H1 (cell line): ENCODE measurements at regions not wholly inside any gene's neighbourhood (a gene's known extent, or its start where the extent isn't known, plus 50 kb on each side); places are given as distances from the start of the nearest gene placed in this dataset.

Experiments
- CTCF ChIA-PET: fragments of 300-600 bp; sonication (Branson Sonifier 250); formaldehyde crosslinking; loops from one replicate; lab custom pipeline; 2021; ENCODE audit not compliant: partially characterized antibody; lab: Charles Lee
- POLR2A ChIA-PET: fragments of 300-600 bp; sonication (Branson Sonifier 250); formaldehyde crosslinking; loops from one replicate; lab custom pipeline; 2021; ENCODE audit warnings: inconsistent platforms; ENCODE audit not compliant: partially characterized antibody; lab: Charles Lee
- DNase-seq, 2 experiments: peaks; one replicate each; pipeline versions ENCODE4 v3.0.0 to v3.0.0-alpha.2; 2010 to 2022; ENCODE audit warnings: low spot score in 2 of 2, low read depth in 1 of 2, mixed read lengths in 1 of 2
- FAIRE-seq: peaks from 2 replicates; lab custom pipeline; 2011; peaks lifted over from hg19 to GRCh38; lab: Jason Lieb, UNC
- H2AFZ ChIP-seq: 2 replicates; pipeline ENCODE4 v1.8.1; 2012; ENCODE audit warnings: low read length, inconsistent platforms
- H2AK5ac ChIP-seq: 2 replicates; pipeline ENCODE4 v1.6.1; 2013; ENCODE audit warnings: low read depth, low read length
- H2BK120ac ChIP-seq: replicated peaks from 2 replicates; pipeline ENCODE3; 2013; ENCODE audit warnings: low read depth, low read length, inconsistent platforms
- H2BK12ac ChIP-seq: 2 replicates; pipeline ENCODE4 v1.6.1; 2013; ENCODE audit warnings: low read depth, low read length
- H2BK15ac ChIP-seq: 2 replicates; pipeline ENCODE4 v1.6.1; 2013; ENCODE audit warnings: low read length
- H2BK20ac ChIP-seq: 2 replicates; pipeline ENCODE4 v1.6.1; 2013; ENCODE audit warnings: low read length
- H2BK5ac ChIP-seq: 2 replicates; pipeline ENCODE4 v1.6.1; 2013; ENCODE audit warnings: low read depth, low read length
- H3K14ac ChIP-seq: 2 replicates; pipeline ENCODE4 v1.6.1; 2013; ENCODE audit warnings: inconsistent platforms; ENCODE audit not compliant: insufficient read length
- H3K18ac ChIP-seq: 2 replicates; pipeline ENCODE4 v1.6.1; 2013; ENCODE audit warnings: low read length; ENCODE audit errors: extremely low read depth
- H3K23ac ChIP-seq: 2 replicates; pipeline ENCODE4 v1.6.1; 2013; ENCODE audit warnings: inconsistent platforms; ENCODE audit not compliant: insufficient read length
- H3K23me2 ChIP-seq: 2 replicates; pipeline ENCODE4 v1.6.1; 2013; ENCODE audit warnings: low read depth, low read length
- H3K27ac ChIP-seq: 2 replicates; pipeline ENCODE4 v1.6.1; 2011; ENCODE audit warnings: low read depth, low read length, inconsistent platforms
- H3K27me3 ChIP-seq, 4 experiments: replicated peaks in 1 of 4; 1 replicate in 1 of 4; 2 replicates in 3 of 4; pipeline versions ENCODE4 v1.6.1 to v1.8.1; 2011 to 2013; ENCODE audit warnings: low read length in 3 of 4, mild to moderate bottlenecking in 3 of 4, inconsistent platforms in 2 of 4, mixed read lengths in 2 of 4, moderate library complexity in 1 of 4; ENCODE audit not compliant: control insufficient read depth in 3 of 4, insufficient read depth in 3 of 4; ENCODE audit errors: extremely low read depth in 1 of 4
- H3K36me3 ChIP-seq, 4 experiments: 2 replicates each; pipeline versions ENCODE4 v1.6.1 to v1.8.1; 2011 to 2013; ENCODE audit warnings: mild to moderate bottlenecking in 4 of 4, low read length in 3 of 4, moderate library complexity in 2 of 4, control low read depth in 1 of 4, inconsistent platforms in 1 of 4; ENCODE audit not compliant: insufficient read depth in 4 of 4, control insufficient read depth in 2 of 4
- H3K4ac ChIP-seq: replicated peaks from 2 replicates; pipeline ENCODE3; 2013; ENCODE audit warnings: low read length, low read depth, mixed read lengths, inconsistent platforms; ENCODE audit not compliant: insufficient read length
- H3K4me1 ChIP-seq, 4 experiments: replicated peaks in 1 of 4; 1 replicate in 1 of 4; 2 replicates in 3 of 4; pipeline versions ENCODE4 v1.6.1 to v1.8.1; 2011 to 2013; ENCODE audit warnings: low read length in 3 of 4, inconsistent platforms in 2 of 4, mixed read lengths in 1 of 4; ENCODE audit not compliant: insufficient read depth in 4 of 4, control insufficient read depth in 3 of 4
- H3K4me2 ChIP-seq, 2 experiments: 2 replicates each; pipeline versions ENCODE4 v1.6.1 to v1.8.1; 2011 to 2013; ENCODE audit warnings: low read depth in 2 of 2, low read length in 2 of 2, control low read depth in 1 of 2, inconsistent platforms in 1 of 2, mild to moderate bottlenecking in 1 of 2; ENCODE audit not compliant: insufficient read depth in 1 of 2
- H3K4me3 ChIP-seq, 4 experiments: fragments of 200-600, 300-600 bp in 1 of 4; sonication (generic), shearing (Covaris generic), sonication (Bioruptor Twin) in 1 of 4; 2 replicates each; pipeline versions ENCODE4 v1.5.1 to v1.8.1; 2011 to 2016; ENCODE audit warnings: low read length in 4 of 4, low read depth in 3 of 4, control low read depth in 2 of 4, inconsistent platforms in 2 of 4, mild to moderate bottlenecking in 2 of 4, mixed read lengths in 1 of 4, moderate library complexity in 1 of 4; ENCODE audit not compliant: insufficient read depth in 2 of 4; ENCODE audit errors: extremely low read depth in 1 of 4
- H3K56ac ChIP-seq: replicated peaks from 2 replicates; pipeline ENCODE3; 2013; ENCODE audit warnings: low read depth, mild to moderate bottlenecking, mixed read lengths, low read length, inconsistent platforms; ENCODE audit not compliant: insufficient read length
- H3K79me1 ChIP-seq: 2 replicates; pipeline ENCODE4 v1.6.1; 2013; ENCODE audit warnings: low read depth, low read length, control low read depth
- H3K79me2 ChIP-seq, 2 experiments: 2 replicates each; pipeline versions ENCODE4 v1.6.1 to v1.8.1; 2012 to 2013; ENCODE audit warnings: low read length in 2 of 2, mild to moderate bottlenecking in 2 of 2, inconsistent platforms in 1 of 2; ENCODE audit not compliant: insufficient read depth in 2 of 2, control insufficient read depth in 1 of 2
- H3K9ac ChIP-seq, 4 experiments: replicated peaks in 1 of 4; 1 replicate in 1 of 4; 2 replicates in 3 of 4; pipeline versions ENCODE4 v1.6.1 to v1.8.1; 2011 to 2013; ENCODE audit warnings: low read depth in 3 of 4, low read length in 3 of 4, control low read depth in 2 of 4, mild to moderate bottlenecking in 2 of 4, moderate library complexity in 2 of 4, inconsistent platforms in 1 of 4; ENCODE audit errors: extremely low read depth in 1 of 4
- H3K9me3 ChIP-seq, 2 experiments: 2 replicates each; pipeline versions ENCODE4 v1.6.1 to v1.8.1; 2012 to 2013; ENCODE audit warnings: mild to moderate bottlenecking in 2 of 2, moderate library complexity in 2 of 2, control low read depth in 1 of 2, inconsistent platforms in 1 of 2, low read depth in 1 of 2, low read length in 1 of 2, mixed read lengths in 1 of 2; ENCODE audit not compliant: insufficient read depth in 2 of 2
- H4K20me1 ChIP-seq, 2 experiments: replicated peaks in 1 of 2; 2 replicates each; pipeline versions ENCODE3 to v1.8.1; 2011 to 2013; ENCODE audit warnings: inconsistent platforms in 2 of 2, low read length in 2 of 2, mild to moderate bottlenecking in 1 of 2; ENCODE audit not compliant: insufficient read depth in 2 of 2, control insufficient read depth in 1 of 2
- H4K5ac ChIP-seq: 2 replicates; pipeline ENCODE4 v1.6.1; 2013; ENCODE audit warnings: low read length, low read depth, mixed read lengths, inconsistent platforms; ENCODE audit not compliant: insufficient read length
- H4K8ac ChIP-seq: 2 replicates; pipeline ENCODE4 v1.8.0; 2013; ENCODE audit warnings: mild to moderate bottlenecking, moderate library complexity, low read length, inconsistent platforms; ENCODE audit not compliant: insufficient read depth; ENCODE audit errors: extremely low read depth
- H4K91ac ChIP-seq: replicated peaks from 2 replicates; pipeline ENCODE3; 2013; ENCODE audit warnings: low read length, mixed read lengths, inconsistent platforms; ENCODE audit not compliant: insufficient read length
- CBX5 ChIP-seq: fragments of 300-800, 300-1000 bp; sonication (generic); IDR thresholded peaks from 2 replicates; pipeline ENCODE4 v1.7.1; 2016; ENCODE audit warnings: antibody characterized with exemption, low read length, low read depth
- CBX8 ChIP-seq: fragments of 300-800, 300-1000 bp; sonication (generic); IDR thresholded peaks from 2 replicates; pipeline ENCODE4 v1.7.1; 2016; ENCODE audit warnings: low read depth, low read length, borderline replicate concordance
- CHD1 ChIP-seq: IDR thresholded peaks from 2 replicates; pipeline ENCODE4 v1.6.1; 2012; ENCODE audit warnings: low read depth, low read length, improper control_type of control experiment
- CREB1 ChIP-seq: IDR thresholded peaks from 2 replicates; pipeline ENCODE4 v1.6.1; 2012; ENCODE audit warnings: inconsistent platforms
- CTBP2 ChIP-seq: IDR thresholded peaks from 2 replicates; pipeline ENCODE4 v1.7.0; 2011; ENCODE audit warnings: borderline replicate concordance, mild to moderate bottlenecking, moderate library complexity, mixed read lengths, low read length; ENCODE audit not compliant: insufficient read depth, insufficient read length
- EP300 ChIP-seq, 2 experiments: IDR thresholded peaks; 1 replicate in 1 of 2; 2 replicates in 1 of 2; pipeline ENCODE4 v1.6.1; 2011 to 2012; ENCODE audit warnings: low read depth in 2 of 2, low read length in 2 of 2, mild to moderate bottlenecking in 2 of 2, borderline replicate concordance in 1 of 2, inconsistent platforms in 1 of 2, moderate library complexity in 1 of 2
- EZH2 ChIP-seq: fragments of 200-600 bp; sonication (generic); IDR thresholded peaks from 2 replicates; pipeline ENCODE4 v1.7.1; 2012; ENCODE audit warnings: low read depth, mild to moderate bottlenecking, moderate library complexity, low read length, inconsistent platforms; ENCODE audit not compliant: severe bottlenecking
- HDAC6 ChIP-seq: IDR thresholded peaks from one replicate; pipeline ENCODE4 v1.7.1; 2012; ENCODE audit warnings: low read depth, mild to moderate bottlenecking, inconsistent platforms, low read length, moderate library complexity
- MAFK ChIP-seq: IDR thresholded peaks from 2 replicates; pipeline ENCODE4 v1.6.1; 2012; ENCODE audit warnings: low read depth, mild to moderate bottlenecking, improper control_type of control experiment, low read length
- POU5F1 ChIP-seq: IDR thresholded peaks from 2 replicates; pipeline ENCODE4 v1.6.1; 2011; ENCODE audit warnings: low read depth, mild to moderate bottlenecking, low read length, moderate library complexity
- RBBP5 ChIP-seq: IDR thresholded peaks from 2 replicates; pipeline ENCODE4 v1.7.1; 2012; ENCODE audit warnings: low read depth, mild to moderate bottlenecking, inconsistent platforms, low read length, moderate library complexity, borderline replicate concordance
- SAP30 ChIP-seq: fragments of 300-600 bp; sonication (generic); IDR thresholded peaks from 2 replicates; pipeline ENCODE4 v1.7.1; 2012; ENCODE audit warnings: low read length, moderate library complexity, mild to moderate bottlenecking, inconsistent platforms; ENCODE audit not compliant: insufficient read depth, insufficient replicate concordance
- SP1 ChIP-seq: IDR thresholded peaks from 2 replicates; pipeline ENCODE4 v1.6.1; 2011; ENCODE audit warnings: low read depth, low read length
- TAF7 ChIP-seq: optimal IDR thresholded peaks from 2 replicates; pipeline ENCODE3; 2011; ENCODE audit warnings: low read depth, mild to moderate bottlenecking, inconsistent platforms, low read length, moderate library complexity, borderline replicate concordance
- TF ChIP-seq, protein P1 (sequence below): IDR thresholded peaks from 2 replicates; pipeline ENCODE4 v1.6.1; 2012; ENCODE audit warnings: inconsistent platforms

DNA sequence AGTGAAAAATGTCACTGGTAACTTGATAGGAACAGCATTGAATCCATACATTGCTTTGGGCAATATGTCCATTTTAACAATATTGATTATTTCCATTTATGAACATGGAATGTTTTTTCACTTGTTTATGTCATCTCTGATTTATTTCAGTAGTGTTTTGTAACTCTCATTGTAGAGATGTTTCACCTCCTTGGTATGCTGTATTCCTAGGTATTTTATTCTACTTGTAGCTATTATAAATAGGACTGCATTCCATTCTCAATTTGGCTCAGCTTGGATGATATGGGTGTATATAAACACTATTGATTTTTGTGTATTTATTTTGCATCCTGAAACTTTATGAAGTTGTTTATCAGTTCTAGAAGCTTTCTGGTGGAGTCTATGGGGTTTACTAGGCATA is 730.3 kb downstream of the DOK5 start:
- Histone ChIP-seq H2AFZ (no peak overlapping the region), H3K56ac (no peak overlapping the region), H4K8ac (no peak overlapping the region), H2BK12ac (no peak overlapping the region), H3K23ac (no peak overlapping the region), H3K79me2 (no peaks in the 10 kb centered on the region), H2BK15ac (no peak overlapping the region), H2BK20ac (no peak overlapping the region), H3K27ac (no peak overlapping the region), H2BK5ac (no peak overlapping the region), H3K9ac (no peak overlapping the region), H3K14ac (no peak overlapping the region), H3K4me3 (no peak overlapping the region), H3K4me1 (no peaks in the 10 kb centered on the region), H4K20me1 (no peaks in the 10 kb centered on the region), H3K79me1 (no peaks in the 10 kb centered on the region), H3K9me3 (no peaks in the 10 kb centered on the region), H3K36me3 (no peaks in the 10 kb centered on the region), H4K91ac (no peak overlapping the region), H4K5ac (no peak overlapping the region), H2BK120ac (no peak overlapping the region), H3K23me2 (no peaks in the 10 kb centered on the region), H3K27me3 (no peaks in the 10 kb centered on the region), H3K4ac (no peak overlapping the region), H2AK5ac (no peak overlapping the region), H3K18ac (no peak overlapping the region), H3K4me2 (no peak overlapping the region)
- POLR2A ChIA-PET, result no interaction called here
- DNase-seq (no peak), FAIRE-seq (no peak)
- CTCF ChIA-PET, result no interaction called here
- TF ChIP-seq, protein P1, sequence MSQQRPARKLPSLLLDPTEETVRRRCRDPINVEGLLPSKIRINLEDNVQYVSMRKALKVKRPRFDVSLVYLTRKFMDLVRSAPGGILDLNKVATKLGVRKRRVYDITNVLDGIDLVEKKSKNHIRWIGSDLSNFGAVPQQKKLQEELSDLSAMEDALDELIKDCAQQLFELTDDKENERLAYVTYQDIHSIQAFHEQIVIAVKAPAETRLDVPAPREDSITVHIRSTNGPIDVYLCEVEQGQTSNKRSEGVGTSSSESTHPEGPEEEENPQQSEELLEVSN, result no peak
- TF ChIP-seq RBBP5 (no peak), EP300 (IDR thresholded peaks at IDR 0.05; ENCODE audit: borderline replicate concordance in 1 of 2, low read depth in 2 of 2, low read length in 2 of 2) (no peak), CBX5 (no peak), SP1 (no peak), EZH2 (no peak), POU5F1 (no peak), TAF7 (no peak), SAP30 (no peak), CBX8 (no peak), CTBP2 (no peak), HDAC6 (no peak), MAFK (no peak), CREB1 (no peak), CHD1 (no peak)
